OCI-LY1 (cell line): ENCODE measurements at regions not wholly inside any gene's neighbourhood (a gene's known extent, or its start where the extent isn't known, plus 50 kb on each side); places are given as distances from the start of the nearest gene placed in this dataset.
"Not testable (repeated sequence)": the region's sequence is repeated elsewhere in the genome, so short reads cannot be mapped to it uniquely, and the experiment has no call there.

Experiments
- H2AFZ ChIP-seq: fragments of 200-600 bp; sonication (generic), shearing (Covaris generic); 2 replicates; pipeline ENCODE4 v1.6.0; 2014; ENCODE audit warnings: antibody characterized with exemption, mild to moderate bottlenecking, low read length
- H3F3A ChIP-seq: fragments of 200-600 bp; sonication (generic), shearing (Covaris generic); 2 replicates; pipeline ENCODE4 v1.6.0; 2014; ENCODE audit warnings: mild to moderate bottlenecking, antibody characterized with exemption, low read length, moderate library complexity; ENCODE audit not compliant: insufficient read depth
- H3K27ac ChIP-seq: fragments of 200-600 bp; sonication (generic); 2 replicates; pipeline ENCODE4 v1.5.1; 2014; ENCODE audit warnings: low read length, mixed run types, mild to moderate bottlenecking, low read depth; ENCODE audit not compliant: poor library complexity, severe bottlenecking
- H3K27me3 ChIP-seq: fragments of 200-600 bp; sonication (generic); 2 replicates; pipeline ENCODE4 v1.6.0; 2014; ENCODE audit warnings: antibody characterized with exemption, mild to moderate bottlenecking, low read length, moderate library complexity; ENCODE audit not compliant: insufficient read depth
- H3K36me3 ChIP-seq: fragments of 200-600 bp; sonication (generic); 2 replicates; pipeline ENCODE4 v1.6.1; 2014; ENCODE audit warnings: mild to moderate bottlenecking, antibody characterized with exemption, low read length, moderate library complexity, mixed read lengths; ENCODE audit not compliant: insufficient read depth
- H3K4me1 ChIP-seq: fragments of 200-600 bp; sonication (generic); 2 replicates; pipeline ENCODE4 v1.5.1; 2014; ENCODE audit warnings: mild to moderate bottlenecking, low read length, moderate library complexity; ENCODE audit not compliant: insufficient read depth, severe bottlenecking
- H3K4me2 ChIP-seq: fragments of 200-600 bp; sonication (generic), shearing (Covaris generic); 2 replicates; pipeline ENCODE4 v1.6.1; 2014; ENCODE audit warnings: low read length
- H3K4me3 ChIP-seq: fragments of 200-600 bp; sonication (generic); 2 replicates; pipeline ENCODE4 v1.5.1; 2014; ENCODE audit warnings: low read length, low read depth, mild to moderate bottlenecking, mixed read lengths; ENCODE audit not compliant: poor library complexity, severe bottlenecking
- H3K79me2 ChIP-seq: fragments of 200-600 bp; shearing (Covaris generic); 2 replicates; pipeline ENCODE4 v1.6.1; 2016; ENCODE audit warnings: mixed run types, low read length, mixed read lengths; ENCODE audit not compliant: insufficient read depth
- H3K9ac ChIP-seq: fragments of 200-600 bp; sonication (generic), shearing (Covaris generic); 2 replicates; pipeline ENCODE4 v1.6.1; 2014; ENCODE audit warnings: mild to moderate bottlenecking, low read length, mixed read lengths
- H3K9me2 ChIP-seq: fragments of 200-600 bp; sonication (generic), shearing (Covaris generic); 2 replicates; pipeline ENCODE4 v1.6.1; 2014; ENCODE audit warnings: low read depth, mild to moderate bottlenecking, low read length, mixed read lengths
- H3K9me3 ChIP-seq: fragments of 200-600 bp; shearing (Covaris generic); 2 replicates; pipeline ENCODE4 v1.6.1; 2014; ENCODE audit warnings: low read length, mixed read lengths
- H4K20me1 ChIP-seq: fragments of 200-600 bp; sonication (generic), shearing (Covaris generic); 2 replicates; pipeline ENCODE4 v1.6.0; 2016; ENCODE audit warnings: mild to moderate bottlenecking, low read length; ENCODE audit not compliant: insufficient read depth
- EZH2 ChIP-seq: fragments of 200-600 bp; sonication (generic), shearing (Covaris generic); IDR thresholded peaks from 2 replicates; pipeline ENCODE4 v1.8.0; 2017; ENCODE audit warnings: borderline replicate concordance, mixed run types, mild to moderate bottlenecking, antibody characterized with exemption, low read length, moderate library complexity, mixed read lengths
- TF ChIP-seq, protein P1 (sequence below): fragments of 200-600 bp; sonication (generic), shearing (Covaris generic); IDR thresholded peaks from 2 replicates; pipeline ENCODE4 v1.5.1; 2017; ENCODE audit warnings: mild to moderate bottlenecking, antibody characterized with exemption, low read length, moderate library complexity, mixed read lengths

- H3K4me3 ChIP-seq = no peak overlapping the region
- H3K36me3 ChIP-seq = no peaks in the 10 kb centered on the region
- H4K20me1 ChIP-seq = no peaks in the 10 kb centered on the region
- TF ChIP-seq EZH2 = no peak
- TF ChIP-seq, protein P1, sequence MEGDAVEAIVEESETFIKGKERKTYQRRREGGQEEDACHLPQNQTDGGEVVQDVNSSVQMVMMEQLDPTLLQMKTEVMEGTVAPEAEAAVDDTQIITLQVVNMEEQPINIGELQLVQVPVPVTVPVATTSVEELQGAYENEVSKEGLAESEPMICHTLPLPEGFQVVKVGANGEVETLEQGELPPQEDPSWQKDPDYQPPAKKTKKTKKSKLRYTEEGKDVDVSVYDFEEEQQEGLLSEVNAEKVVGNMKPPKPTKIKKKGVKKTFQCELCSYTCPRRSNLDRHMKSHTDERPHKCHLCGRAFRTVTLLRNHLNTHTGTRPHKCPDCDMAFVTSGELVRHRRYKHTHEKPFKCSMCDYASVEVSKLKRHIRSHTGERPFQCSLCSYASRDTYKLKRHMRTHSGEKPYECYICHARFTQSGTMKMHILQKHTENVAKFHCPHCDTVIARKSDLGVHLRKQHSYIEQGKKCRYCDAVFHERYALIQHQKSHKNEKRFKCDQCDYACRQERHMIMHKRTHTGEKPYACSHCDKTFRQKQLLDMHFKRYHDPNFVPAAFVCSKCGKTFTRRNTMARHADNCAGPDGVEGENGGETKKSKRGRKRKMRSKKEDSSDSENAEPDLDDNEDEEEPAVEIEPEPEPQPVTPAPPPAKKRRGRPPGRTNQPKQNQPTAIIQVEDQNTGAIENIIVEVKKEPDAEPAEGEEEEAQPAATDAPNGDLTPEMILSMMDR = no peak
- H3F3A ChIP-seq = no peaks in the 10 kb centered on the region
- no peaks in the 10 kb centered on the region for H3K4me1 ChIP-seq
- no peak overlapping the region for H2AFZ ChIP-seq
- no peak overlapping the region for H3K9ac ChIP-seq
- H3K27me3 ChIP-seq = no peaks in the 10 kb centered on the region
- H3K79me2 ChIP-seq = no peaks in the 10 kb centered on the region
- no peak overlapping the region for H3K4me2 ChIP-seq
- no peak overlapping the region for H3K27ac ChIP-seq
- peaks cover 4% of the 10 kb centered on the region; the same call in 1 of the 2 replicates for H3K9me2 ChIP-seq
- H3K9me3 ChIP-seq = no peaks in the 10 kb centered on the region
Measured at GRCh38 chr7:19284136-19284535, 138.9 kb upstream of the FERD3L start.

- Histone ChIP-seq H3K4me2 (no peak overlapping the region), H3K4me1 (no peaks in the 10 kb centered on the region), H3K9me3 (no peaks in the 10 kb centered on the region), H3K27me3 (no peaks in the 10 kb centered on the region), H3K4me3 (no peak overlapping the region), H3K9me2 (no peaks in the 10 kb centered on the region), H3K27ac (no peak overlapping the region), H3K9ac (no peak overlapping the region), H3K36me3 (no peaks in the 10 kb centered on the region), H3F3A (no peaks in the 10 kb centered on the region), H4K20me1 (no peaks in the 10 kb centered on the region), H3K79me2 (no peaks in the 10 kb centered on the region), H2AFZ (no peak overlapping the region)
- no peak for TF ChIP-seq EZH2
- TF ChIP-seq, protein P1 = no peak
Measured at GRCh38 chr7:19275000-19275399, 129.8 kb upstream of the FERD3L start.

DNA sequence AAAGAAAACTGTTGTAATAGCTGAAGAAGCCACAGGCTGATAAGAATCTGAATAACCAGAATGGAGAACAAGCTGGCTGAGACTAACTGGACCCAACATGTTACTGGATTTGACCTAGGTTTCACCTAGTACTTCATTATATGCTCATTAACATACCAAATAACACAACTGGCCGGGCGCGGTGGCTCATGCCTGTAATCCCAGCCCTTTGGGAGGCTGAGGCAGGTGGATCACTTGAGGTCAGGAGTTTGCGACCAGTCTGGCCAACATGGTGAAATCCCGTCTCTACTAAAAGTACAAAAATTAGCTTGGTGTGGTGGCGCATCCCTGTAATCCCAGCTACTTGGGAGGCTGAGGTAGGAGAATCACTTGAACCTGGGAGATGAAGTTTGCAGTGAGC is 127.1 kb upstream of the FERD3L start:
- H3K9ac ChIP-seq, H3K27me3 ChIP-seq, H3K79me2 ChIP-seq, H3K9me2 ChIP-seq, H3K27ac ChIP-seq, H3F3A ChIP-seq, H3K36me3 ChIP-seq, H3K4me3 ChIP-seq, H4K20me1 ChIP-seq, H3K9me3 ChIP-seq, H2AFZ ChIP-seq, H3K4me1 ChIP-seq, H3K4me2 ChIP-seq: not testable (repeated sequence)

- H3F3A ChIP-seq = no peaks in the 10 kb centered on the region
- no peaks in the 10 kb centered on the region for H3K36me3 ChIP-seq
- no peaks in the 10 kb centered on the region for H3K4me1 ChIP-seq
- H3K27ac ChIP-seq = no peak overlapping the region
- H4K20me1 ChIP-seq = no peaks in the 10 kb centered on the region
- H3K9me3 ChIP-seq = no peaks in the 10 kb centered on the region
- no peak overlapping the region for H3K9ac ChIP-seq
- TF ChIP-seq, protein P1 = no peak
- TF ChIP-seq EZH2 = no peak
- no peak overlapping the region for H2AFZ ChIP-seq
- H3K4me2 ChIP-seq = no peak overlapping the region
- no peaks in the 10 kb centered on the region for H3K27me3 ChIP-seq
- H3K79me2 ChIP-seq = no peaks in the 10 kb centered on the region
- H3K4me3 ChIP-seq = no peak overlapping the region
- no peaks in the 10 kb centered on the region for H3K9me2 ChIP-seq
Measured at GRCh38 chr7:19269301-19269700, 124.1 kb upstream of the FERD3L start.
